ENCODE measurements at regions not wholly inside any gene's neighbourhood (a gene's known extent, or its start where the extent isn't known, plus 50 kb on each side); places are given as distances from the start of the nearest gene placed in this dataset.

GRCh38 chr5:92565673-92566072 lies 1015.3 kb downstream of the NR2F1-AS1 start:
- TF ChIP-seq EZH2 (IDR thresholded peaks at IDR 0.05; ENCODE audit: borderline replicate concordance, low read length), result no peak
- no peak for TF ChIP-seq CTCF (IDR thresholded peaks at IDR 0.05; ENCODE audit: low read length)

Measured in OCI-LY1 (cell line).